Esophagus muscularis mucosa (tissue), 3 donors: ENCODE measurements at regions not wholly inside any gene's neighbourhood (a gene's known extent, or its start where the extent isn't known, plus 50 kb on each side); places are given as distances from the start of the nearest gene placed in this dataset.

Experiments
- CTCF ChIP-seq, 3 experiments: fragments of 200-600 bp in 2 of 3; fragments of 450-650 bp in 1 of 3; sonication (generic) in 2 of 3; IDR thresholded peaks; one replicate each; pipeline ENCODE4 v1.5.1; 2017 to 2019; ENCODE audit warnings: antibody characterized with exemption in 3 of 3, mild to moderate bottlenecking in 2 of 3, moderate library complexity in 1 of 3
- POLR2A ChIP-seq: fragments of 450-650 bp; IDR thresholded peaks from one replicate; pipeline ENCODE4 v1.6.1; 2017; ENCODE audit warnings: antibody characterized with exemption, moderate library complexity, mild to moderate bottlenecking, low read depth

GRCh38 chr7:156003220-156004162 lies 191.2 kb upstream of the SHH start:
- TF ChIP-seq CTCF (IDR thresholded peaks at IDR 0.05), result no peak
- no peak for TF ChIP-seq POLR2A
